Omental fat pad (tissue), 3 donors: ENCODE measurements at regions not wholly inside any gene's neighbourhood (a gene's known extent, or its start where the extent isn't known, plus 50 kb on each side); places are given as distances from the start of the nearest gene placed in this dataset.

Experiments used
- ATAC-seq: fragments of 150-250 bp; one replicate; pipeline ENCODE4 v1.9.1; 2016; ENCODE audit warnings: mild to moderate bottlenecking, moderate library complexity; ENCODE audit not compliant: low FRiP score
- DNase-seq: peaks from one replicate; pipeline ENCODE4 v3.0.0-alpha.2; 2019; ENCODE audit warnings: low spot score
- CTCF ChIP-seq, 3 donors: fragments of 450-650 bp; IDR thresholded peaks; one replicate each; pipeline ENCODE4 v1.5.1; 2016 to 2017; ENCODE audit warnings: antibody characterized with exemption in 3 of 3, mild to moderate bottlenecking in 3 of 3, moderate library complexity in 2 of 3

GRCh38 chr12:65611396-65611795, 212.9 kb upstream of the HMGA2 start:
- no peak for TF ChIP-seq CTCF (IDR thresholded peaks at IDR 0.05)
- DNase-seq (no peak), ATAC-seq (no peak)

- DNase-seq (no peak), ATAC-seq (no peak)
- TF ChIP-seq CTCF (IDR thresholded peaks at IDR 0.05), result no peak
These were observed 211.8 kb upstream of the HMGA2 start for GRCh38 chr12:65612440-65612839.

- ATAC-seq, result no peak
- TF ChIP-seq CTCF (IDR thresholded peaks at IDR 0.05), result no peak
- no peak for DNase-seq
These were observed 210.6 kb upstream of the HMGA2 start for GRCh38 chr12:65613692-65614091.

GRCh38 chr12:65614259-65614889, 209.9 kb upstream of the HMGA2 start:
- DNase-seq (no peak), ATAC-seq (no peak)
- TF ChIP-seq CTCF (IDR thresholded peaks at IDR 0.05), result no peak

- DNase-seq, result no peak
- no peak for ATAC-seq
- no peak for TF ChIP-seq CTCF (IDR thresholded peaks at IDR 0.05)
These were observed 209.2 kb upstream of the HMGA2 start for GRCh38 chr12:65615118-65615517.

- DNase-seq, result no peak
- ATAC-seq, result no peak
- TF ChIP-seq CTCF (IDR thresholded peaks at IDR 0.05), result no peak
These were observed 208.3 kb upstream of the HMGA2 start for GRCh38 chr12:65616022-65616421.

GRCh38 chr12:65618588-65618987, 205.7 kb upstream of the HMGA2 start:
- DNase-seq (no peak), ATAC-seq (no peak)
- no peak for TF ChIP-seq CTCF (IDR thresholded peaks at IDR 0.05)
